T-helper 9 cell (primary cell): ENCODE measurements at regions not wholly inside any gene's neighbourhood (a gene's known extent, or its start where the extent isn't known, plus 50 kb on each side); places are given as distances from the start of the nearest gene placed in this dataset.
"Not testable (repeated sequence)": the region's sequence is repeated elsewhere in the genome, so short reads cannot be mapped to it uniquely, and the experiment has no call there.

Experiments
- DNase-seq: peaks from one replicate; pipeline ENCODE4 v3.0.0-alpha.2; 2020

GRCh38 chr2:8252997-8253694 is 428.7 kb upstream of the ID2 start:
- DNase-seq = no peak

GRCh38 chr2:8253781-8254180 is 428.1 kb upstream of the ID2 start:
- DNase-seq = no peak

GRCh38 chr2:8254214-8254613 is 427.6 kb upstream of the ID2 start:
- DNase-seq = not testable (repeated sequence)

- DNase-seq = no peak
Measured at GRCh38 chr2:8254791-8255447, 426.9 kb upstream of the ID2 start.

- DNase-seq = no peak
Measured at GRCh38 chr2:8255448-8255800, 426.4 kb upstream of the ID2 start.

GRCh38 chr2:8256905-8257304 is 425.0 kb upstream of the ID2 start:
- DNase-seq = no peak

GRCh38 chr2:8257502-8257901 is 424.4 kb upstream of the ID2 start:
- DNase-seq = no peak

- no peak for DNase-seq
Measured at GRCh38 chr2:8258406-8258805, 423.4 kb upstream of the ID2 start.

- DNase-seq = no peak
Measured at GRCh38 chr2:8259106-8259840, 422.6 kb upstream of the ID2 start.

GRCh38 chr2:8259841-8260178 is 422.0 kb upstream of the ID2 start:
- DNase-seq = no peak

GRCh38 chr2:8260213-8260612 is 421.6 kb upstream of the ID2 start:
- no peak for DNase-seq

GRCh38 chr2:8263901-8264300 is 418.0 kb upstream of the ID2 start:
- DNase-seq = no peak

GRCh38 chr2:8264981-8265380 is 416.9 kb upstream of the ID2 start:
- no peak for DNase-seq

GRCh38 chr2:8265476-8266226 is 416.2 kb upstream of the ID2 start:
- DNase-seq = no peak

- no peak for DNase-seq
Measured at GRCh38 chr2:8266563-8266962, 415.3 kb upstream of the ID2 start.

GRCh38 chr2:8267048-8267447 is 414.8 kb upstream of the ID2 start:
- DNase-seq = no peak

- no peak for DNase-seq
Measured at GRCh38 chr2:8267721-8268120, 414.1 kb upstream of the ID2 start.

GRCh38 chr2:8268172-8268783 is 413.6 kb upstream of the ID2 start:
- DNase-seq = no peak

- DNase-seq = no peak
Measured at GRCh38 chr2:8270699-8271098, 411.2 kb upstream of the ID2 start.

GRCh38 chr2:8271461-8271860 is 410.4 kb upstream of the ID2 start:
- no peak for DNase-seq

- DNase-seq = no peak
Measured at GRCh38 chr2:8276026-8276425, 405.8 kb upstream of the ID2 start.

- no peak for DNase-seq
Measured at GRCh38 chr2:8277921-8278571, 403.8 kb upstream of the ID2 start.
